T-helper 1 cell treated with Interleukin-12 subunit alpha and Interleukin-12 subunit beta and Interleukin-4 antibody, amounts not matched to agents 30 ng/mL and 1 ng/mL, for 36 hours (primary cell): ENCODE measurements at regions not wholly inside any gene's neighbourhood (a gene's known extent, or its start where the extent isn't known, plus 50 kb on each side); places are given as distances from the start of the nearest gene placed in this dataset.
"Not testable (repeated sequence)": the region's sequence is repeated elsewhere in the genome, so short reads cannot be mapped to it uniquely, and the experiment has no call there.

Source experiments
- intact Hi-C: fragments of 100-400 bp; cut with micrococcal nuclease; formaldehyde crosslinking; loops from one replicate; pipeline ENCODE4 v1.15.1; 2024

DNA sequence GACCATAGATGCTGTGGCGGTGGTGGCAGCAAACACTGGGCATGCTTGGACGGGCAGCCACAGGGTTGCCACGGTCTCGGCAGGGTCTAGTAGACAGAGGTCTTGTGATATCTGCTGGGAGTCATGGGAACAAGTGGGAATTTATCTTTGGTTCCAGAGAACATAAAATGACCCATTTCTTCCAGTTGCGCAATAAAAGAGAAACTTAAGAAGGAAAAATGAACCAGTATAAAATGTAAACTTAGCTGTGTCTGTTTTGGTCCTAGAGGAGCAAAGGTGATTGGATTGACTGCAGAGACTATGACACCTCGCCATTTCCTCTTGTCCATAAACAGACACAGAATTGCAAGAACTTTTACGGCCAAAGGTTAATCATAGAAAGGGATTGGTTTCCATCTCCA is 132.6 kb upstream of the RBBP8 start:
- intact Hi-C loops = no loop called here

- intact Hi-C loops = loop anchor here (1.0 to 2.0 kb wide), 4 partner anchors 117 to 598 kb away; no protein-coding TSS in a partner anchor
Measured at GRCh38 chr18:22813648-22814328, 119.3 kb upstream of the RBBP8 start.

GRCh38 chr18:22814329-22814703 is 118.8 kb upstream of the RBBP8 start:
- intact Hi-C loops = no loop called here

- intact Hi-C loops = no loop called here
Measured at GRCh38 chr18:22816266-22817176, 116.6 kb upstream of the RBBP8 start.

- intact Hi-C loops = no loop called here
Measured at GRCh38 chr18:22817844-22818243, 115.3 kb upstream of the RBBP8 start.

DNA sequence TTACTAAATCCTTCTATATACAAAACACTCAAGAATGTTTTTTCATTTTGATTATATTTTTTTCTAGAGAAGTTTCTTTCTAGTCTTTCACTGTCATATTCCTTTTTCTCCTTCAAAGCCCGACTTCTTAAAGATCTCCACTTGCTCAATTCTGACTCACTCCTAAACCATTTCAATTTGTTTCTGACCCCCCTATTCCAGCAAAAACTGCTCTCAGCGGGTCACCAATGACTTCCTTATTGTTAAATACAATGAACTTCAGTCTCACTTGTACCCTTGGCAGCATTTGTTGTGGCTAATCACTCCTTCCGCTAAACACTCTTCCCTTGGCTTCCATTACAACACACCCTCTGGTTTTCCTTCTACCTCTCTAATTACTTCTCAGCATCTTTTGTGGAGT is 111.1 kb upstream of the RBBP8 start:
- intact Hi-C loops = no loop called here

DNA sequence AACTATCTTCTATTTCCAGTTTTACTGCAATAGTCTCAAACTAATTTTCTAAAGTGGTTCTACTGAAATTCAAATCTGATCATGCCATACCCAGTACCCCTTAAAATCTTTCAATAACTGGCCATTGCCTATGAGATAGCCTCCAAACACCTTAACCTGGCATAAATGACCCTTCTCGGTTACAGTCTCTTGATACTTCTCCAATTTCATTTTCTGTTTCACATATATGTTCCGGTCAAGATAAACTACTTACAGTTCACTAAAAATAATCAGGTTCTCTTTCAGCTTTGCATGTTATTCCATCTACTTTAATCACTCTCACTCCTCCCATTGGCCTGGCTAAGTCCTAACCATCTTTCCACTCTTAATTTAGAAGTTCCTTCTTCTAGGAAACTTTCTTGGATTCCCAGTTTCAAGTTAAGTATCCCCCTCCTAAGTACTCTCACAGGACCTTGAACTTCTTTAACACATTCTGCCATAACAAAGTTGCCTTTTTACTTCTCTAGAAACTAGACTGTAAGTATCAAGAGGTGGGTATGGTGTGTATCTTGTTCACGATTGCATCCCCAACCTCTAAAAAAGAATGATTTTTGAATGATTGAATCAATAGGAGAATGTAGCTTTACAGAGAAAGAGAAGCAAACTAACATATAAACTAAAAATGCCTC is 110.2 kb upstream of the RBBP8 start:
- intact Hi-C loops = no loop called here

GRCh38 chr18:22826726-22827125 is 106.4 kb upstream of the RBBP8 start:
- intact Hi-C loops = no loop called here

DNA sequence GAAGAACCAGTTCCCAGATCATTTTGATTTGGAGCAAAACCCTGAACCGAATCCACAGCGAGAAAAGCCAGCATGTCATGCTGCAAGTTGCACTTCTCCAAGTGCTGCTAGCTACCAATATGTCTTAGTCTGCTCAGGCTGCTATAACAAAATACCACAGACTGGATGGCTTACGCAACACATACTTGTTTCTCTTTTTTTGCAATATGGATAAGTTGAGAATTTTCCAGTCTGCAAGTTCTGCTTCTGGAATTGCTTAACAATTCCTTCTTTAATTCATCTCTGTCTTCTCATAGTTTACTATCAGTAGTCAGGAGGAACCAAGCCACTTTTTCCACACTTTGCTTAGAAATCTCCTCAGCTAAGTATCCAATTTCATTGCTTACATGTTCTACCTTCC is 105.9 kb upstream of the RBBP8 start:
- intact Hi-C loops = no loop called here

DNA sequence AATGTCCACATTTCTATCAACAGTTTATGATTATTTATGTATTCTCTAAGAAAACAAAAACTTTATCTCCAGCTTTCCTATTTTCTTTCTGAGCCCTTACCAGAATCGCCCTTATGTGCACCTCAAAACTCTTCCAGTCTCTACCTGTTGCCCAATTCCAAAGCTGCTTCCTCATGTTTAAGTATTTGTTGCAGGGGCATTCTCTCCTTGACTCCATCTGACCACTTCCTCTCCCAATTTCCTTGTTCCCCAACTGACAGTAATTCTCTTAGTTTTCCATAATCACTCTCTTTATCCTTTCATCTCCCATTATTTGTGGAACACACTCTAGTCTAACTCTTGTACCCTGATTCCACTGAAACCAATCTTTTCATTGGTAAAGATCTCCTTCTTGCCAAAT is 105.4 kb upstream of the RBBP8 start:
- intact Hi-C loops = no loop called here

- intact Hi-C loops = no loop called here
Measured at GRCh38 chr18:22828171-22828570, 105.0 kb upstream of the RBBP8 start.

DNA sequence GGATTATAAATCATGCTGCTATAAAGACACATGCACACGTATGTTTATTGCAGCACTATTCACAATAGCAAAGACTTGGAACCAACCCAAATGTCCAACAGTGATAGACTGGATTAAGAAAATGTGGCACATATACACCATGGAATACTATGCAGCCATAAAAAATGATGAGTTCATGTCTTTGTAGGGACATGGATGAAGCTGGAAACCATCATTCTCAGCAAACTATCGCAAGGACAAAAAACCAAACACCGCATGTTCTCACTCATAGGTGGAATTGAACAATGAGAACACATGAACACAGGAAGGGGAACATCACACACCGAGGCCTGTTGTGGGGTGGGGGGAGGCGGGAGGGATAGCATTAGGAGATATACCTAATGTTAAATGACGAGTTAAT is 104.5 kb upstream of the RBBP8 start:
- intact Hi-C loops = not testable (repeated sequence)

GRCh38 chr18:22829781-22830180 is 103.3 kb upstream of the RBBP8 start:
- intact Hi-C loops = no loop called here

DNA sequence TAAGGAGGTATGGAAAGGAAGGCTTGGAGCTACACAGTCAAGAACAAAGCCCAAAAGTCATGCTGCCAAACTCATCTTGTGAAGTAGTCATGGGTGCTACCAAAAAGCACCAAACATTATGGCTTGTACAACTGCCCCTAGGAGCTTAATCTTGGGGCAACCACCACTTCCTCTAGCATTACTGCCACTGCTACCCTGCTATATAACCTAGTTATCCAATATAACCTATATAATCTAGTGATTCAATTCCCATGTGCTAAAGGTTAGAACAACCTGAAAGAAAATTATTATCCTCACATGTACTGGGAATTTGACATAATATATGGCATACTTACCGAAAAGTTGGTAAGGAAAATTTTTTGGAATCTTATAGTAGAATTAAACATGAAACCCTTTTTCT is 102.6 kb upstream of the RBBP8 start:
- intact Hi-C loops = no loop called here

GRCh38 chr18:22831441-22831904 is 101.7 kb upstream of the RBBP8 start:
- intact Hi-C loops = no loop called here

DNA sequence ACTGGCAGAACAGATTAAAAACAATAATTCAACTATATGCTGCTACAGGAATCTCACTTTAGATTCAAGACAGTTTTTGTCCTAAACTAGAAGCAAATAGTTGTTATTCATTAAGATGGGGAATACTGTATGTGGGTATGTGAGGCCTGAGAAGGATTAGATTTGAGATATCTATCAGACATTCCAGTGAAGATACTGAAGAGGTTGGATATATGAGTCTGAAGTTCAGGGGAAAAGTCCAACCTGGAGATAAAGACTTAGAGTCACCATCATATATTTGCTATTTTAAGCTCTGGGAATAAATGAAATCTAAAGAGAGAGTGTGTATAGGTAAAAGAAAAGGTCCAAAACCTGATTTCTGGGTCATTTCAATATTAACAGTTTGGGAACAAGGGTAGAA is 96.2 kb upstream of the RBBP8 start:
- intact Hi-C loops = no loop called here

- intact Hi-C loops = no loop called here
Measured at GRCh38 chr18:22838221-22838620, 94.9 kb upstream of the RBBP8 start.

GRCh38 chr18:22838639-22839277 is 94.4 kb upstream of the RBBP8 start:
- intact Hi-C loops = no loop called here

DNA sequence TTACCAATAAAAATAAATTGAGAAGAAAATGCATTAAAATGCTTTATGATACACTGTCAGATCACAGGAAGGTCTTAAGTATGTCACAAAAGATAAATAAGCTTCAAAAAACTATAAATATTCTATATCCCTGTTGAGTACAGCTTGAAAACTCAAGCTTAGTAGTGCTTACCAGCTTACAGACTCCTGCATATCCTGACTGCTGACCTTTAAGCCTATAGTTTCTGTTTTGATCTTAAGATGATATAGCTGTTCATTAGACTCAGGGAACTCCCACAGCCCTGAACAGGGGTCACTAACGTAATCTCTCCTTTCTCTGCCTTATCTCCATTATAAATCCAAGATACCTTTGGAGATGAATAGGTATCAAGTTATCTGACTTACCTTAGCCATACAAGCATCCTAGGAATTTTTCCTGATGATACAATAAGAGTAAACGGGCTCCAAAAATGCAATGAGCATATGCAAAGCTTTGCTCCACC is 93.7 kb upstream of the RBBP8 start:
- intact Hi-C loops = no loop called here

DNA sequence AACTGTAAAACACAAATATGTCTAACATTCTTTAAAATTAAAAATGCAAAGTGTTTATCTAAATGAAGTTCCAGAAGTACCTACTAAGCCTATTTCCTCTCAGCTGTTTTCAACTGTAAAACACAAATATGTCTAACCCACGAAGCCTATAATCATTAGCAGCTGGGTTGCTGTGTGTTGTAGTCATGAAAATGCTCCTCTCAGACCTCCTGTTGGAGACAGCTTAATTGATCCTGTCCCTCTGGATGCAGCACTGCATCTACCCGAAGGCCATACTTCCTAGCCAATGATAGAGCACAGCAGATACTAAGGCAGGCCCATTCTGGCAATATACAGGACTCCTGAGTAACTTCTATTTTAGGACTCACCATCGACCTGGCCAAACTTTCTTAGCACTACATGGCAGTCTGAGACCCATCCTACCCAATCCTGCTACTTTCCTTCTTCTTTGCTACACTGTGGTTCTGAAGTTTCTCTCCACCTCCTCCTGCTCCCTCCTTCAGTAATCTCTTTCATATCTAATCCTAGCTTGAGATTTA is 92.5 kb upstream of the RBBP8 start:
- intact Hi-C loops = no loop called here

GRCh38 chr18:22841840-22842239 is 91.3 kb upstream of the RBBP8 start:
- intact Hi-C loops = no loop called here
